Lower leg skin (tissue), 4 donors: ENCODE measurements at regions not wholly inside any gene's neighbourhood (a gene's known extent, or its start where the extent isn't known, plus 50 kb on each side); places are given as distances from the start of the nearest gene placed in this dataset.

Experiments
- DNase-seq, 2 donors: peaks; one replicate each; pipeline ENCODE4 v3.0.0-alpha.2; 2019; ENCODE audit warnings: low spot score in 2 of 2
- H3K4me3 ChIP-seq: fragments of 200-600 bp; sonication (generic); 2 replicates; pipeline ENCODE4 v1.5.1; 2017; ENCODE audit warnings: mild to moderate bottlenecking, low read depth; ENCODE audit not compliant: poor library complexity, severe bottlenecking
- CTCF ChIP-seq, 3 donors: fragments of 450-650 bp; IDR thresholded peaks; one replicate each; pipeline ENCODE4 v1.5.1; 2016; ENCODE audit warnings: antibody characterized with exemption in 3 of 3, mild to moderate bottlenecking in 3 of 3, moderate library complexity in 2 of 3
- POLR2A ChIP-seq, 2 donors: fragments of 450-650 bp; IDR thresholded peaks; one replicate each; pipeline ENCODE4 v1.6.1; 2016 to 2017; ENCODE audit warnings: antibody characterized with exemption in 2 of 2, mild to moderate bottlenecking in 1 of 2, moderate library complexity in 1 of 2
- WGBS, 2 donors: methylation state at CpG; one replicate each; pipeline ENCODE4 v1.1.5; 2018; 5-methylcytosine and 5-hydroxymethylcytosine counted together
- intact Hi-C: fragments of 100-400 bp; cut with DNase I; formaldehyde crosslinking; loops from one replicate; pipeline ENCODE4 v1.15.0; 2023; ENCODE audit warnings: low total_unique reads

- 52 to 59% methylated on average over 20 to 21 of the region's 21 CpGs for WGBS, 2 donors
- no peak overlapping the region for H3K4me3 ChIP-seq
- intact Hi-C loops, result no loop called here
- no peak for DNase-seq
- TF ChIP-seq CTCF (IDR thresholded peaks at IDR 0.05) (no peak), POLR2A (IDR thresholded peaks at IDR 0.05) (no peak)
These were observed 102.6 kb upstream of the COL5A1 start for GRCh38 chr9:134538856-134539566.

- intact Hi-C loops, result no loop called here
- no peak overlapping the region for H3K4me3 ChIP-seq
- 62 to 67% methylated on average over 11 of the region's 11 CpGs for whole genome bisulfite sequencing, 2 donors
- TF ChIP-seq POLR2A (IDR thresholded peaks at IDR 0.05), result no peak
- TF ChIP-seq CTCF (IDR thresholded peaks at IDR 0.05), result no peak
- no peak for DNase-seq
These were observed 101.9 kb upstream of the COL5A1 start for GRCh38 chr9:134539586-134540194.

GRCh38 chr9:134540276-134541096 is 101.1 kb upstream of the COL5A1 start:
- intact Hi-C loops, result no loop called here
- DNase-seq, result no peak
- 71 to 81% methylated on average over 19 of the region's 19 CpGs for WGBS, 2 donors

GRCh38 chr9:134541097-134541747 is 100.4 kb upstream of the COL5A1 start:
- no peak for DNase-seq
- WGBS, 2 donors, result 93 to 95% methylated on average over 24 of the region's 24 CpGs
- intact Hi-C loops, result no loop called here
- TF ChIP-seq CTCF (IDR thresholded peaks at IDR 0.05), result no peak
- no peak for TF ChIP-seq POLR2A (IDR thresholded peaks at IDR 0.05)
- no peak overlapping the region for H3K4me3 ChIP-seq

More at GRCh38 chr9:134540276-134541096, 101.1 kb upstream of the COL5A1 start:
- H3K4me3 ChIP-seq, result no peak overlapping the region
- TF ChIP-seq CTCF (IDR thresholded peaks at IDR 0.05) (no peak), POLR2A (IDR thresholded peaks at IDR 0.05) (no peak)

GRCh38 chr9:134544388-134545214 is 97.0 kb upstream of the COL5A1 start:
- TF ChIP-seq CTCF (IDR thresholded peaks at IDR 0.05) (no peak), POLR2A (IDR thresholded peaks at IDR 0.05) (no peak)
- 76 to 78% methylated on average over 26 of the region's 26 CpGs for WGBS, 2 donors
- no peak for DNase-seq
- intact Hi-C loops, result no loop called here
- no peak overlapping the region for H3K4me3 ChIP-seq
